Uterus (tissue), 3 donors: ENCODE measurements at regions not wholly inside any gene's neighbourhood (a gene's known extent, or its start where the extent isn't known, plus 50 kb on each side); places are given as distances from the start of the nearest gene placed in this dataset.

Experiments
- DNase-seq, 2 donors: peaks; one replicate each; pipeline ENCODE4 v3.0.0-alpha.2; 2019 to 2020
- H3K27ac ChIP-seq, 2 donors: fragments of 200-600 bp; sonication (generic); 1 replicate in 1 of 2; 2 replicates in 1 of 2; pipeline ENCODE4 v1.5.1; 2016 to 2018
- H3K27me3 ChIP-seq, 2 donors: fragments of 200-600 bp; sonication (generic); one replicate each; pipeline ENCODE4 v1.5.1; 2018 to 2019; ENCODE audit warnings: control low read depth in 1 of 2
- H3K36me3 ChIP-seq, 2 donors: fragments of 200-600 bp; sonication (generic); one replicate each; pipeline ENCODE4 v1.5.1; 2019; ENCODE audit warnings: control low read depth in 1 of 2
- H3K4me1 ChIP-seq, 2 donors: fragments of 200-600 bp; sonication (generic); one replicate each; pipeline ENCODE4 v1.5.1; 2018 to 2019; ENCODE audit warnings: control low read depth in 1 of 2
- H3K4me3 ChIP-seq, 2 donors: fragments of 200-600 bp; sonication (generic); 1 replicate in 1 of 2; 2 replicates in 1 of 2; pipeline ENCODE4 v1.5.1; 2018 to 2019; ENCODE audit warnings: mild to moderate bottlenecking in 1 of 2
- H3K9me3 ChIP-seq, 2 donors: fragments of 200-600 bp; sonication (generic); one replicate each; pipeline ENCODE4 v1.5.1; 2019; ENCODE audit warnings: control low read depth in 1 of 2
- POLR2A ChIP-seq, 2 donors: fragments of 450-650 bp; IDR thresholded peaks; one replicate each; pipeline ENCODE4 v1.6.1; 2016; ENCODE audit warnings: antibody characterized with exemption in 2 of 2, mild to moderate bottlenecking in 1 of 2, moderate library complexity in 1 of 2
- intact Hi-C: fragments of 100-400 bp; cut with DNase I; formaldehyde crosslinking; loops from one replicate; pipeline ENCODE4 v1.15.1; 2023; ENCODE audit warnings: low total_unique reads
- TF ChIP-seq, protein P1 (sequence below), 4 experiments: fragments of 200-600 bp in 2 of 4; fragments of 450-650 bp in 2 of 4; sonication (generic) in 2 of 4; IDR thresholded peaks; one replicate each; pipeline ENCODE4 v1.5.1; 2016 to 2019; ENCODE audit warnings: antibody characterized with exemption in 4 of 4, mild to moderate bottlenecking in 2 of 4, moderate library complexity in 1 of 4
- donor health status: DM: yes; HTN: yes; CAD: no.

DNA sequence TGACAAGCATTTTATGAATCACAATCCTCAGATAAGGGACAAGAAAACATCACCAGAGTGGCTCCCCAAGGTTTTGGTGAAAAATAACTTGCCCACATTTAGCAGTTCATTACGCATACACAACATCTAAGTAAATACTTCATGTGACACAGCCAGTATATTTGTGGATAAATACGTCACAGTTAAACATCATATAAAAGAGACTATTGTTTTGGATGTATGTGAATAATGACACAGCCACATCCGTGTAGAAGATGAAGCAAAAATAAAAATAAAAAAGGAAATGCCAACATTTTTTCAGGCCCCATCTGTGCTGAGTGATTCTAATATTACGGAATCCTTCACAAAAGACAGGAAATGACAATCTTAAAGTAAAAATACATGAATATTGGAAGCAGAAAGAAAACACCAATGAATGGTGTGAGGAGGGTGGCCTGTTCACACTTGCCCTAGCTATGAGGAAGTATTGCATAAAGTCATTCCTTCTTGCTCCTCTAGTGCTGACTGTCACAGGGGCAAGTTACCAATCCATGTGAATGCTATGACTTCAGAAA, 457.1 kb downstream of the KLF12 start:
- no peaks in the 10 kb centered on the region for H3K27me3 ChIP-seq
- intact Hi-C loops: no loop called here
- no peak overlapping the region for H3K27ac ChIP-seq
- no peaks in the 10 kb centered on the region for H3K9me3 ChIP-seq
- no peaks in the 10 kb centered on the region for H3K4me1 ChIP-seq
- no peak overlapping the region for H3K4me3 ChIP-seq
- DNase-seq: no peak
- H3K36me3 ChIP-seq: no peaks in the 10 kb centered on the region
- TF ChIP-seq POLR2A (IDR thresholded peaks at IDR 0.05): no peak
- TF ChIP-seq, protein P1, sequence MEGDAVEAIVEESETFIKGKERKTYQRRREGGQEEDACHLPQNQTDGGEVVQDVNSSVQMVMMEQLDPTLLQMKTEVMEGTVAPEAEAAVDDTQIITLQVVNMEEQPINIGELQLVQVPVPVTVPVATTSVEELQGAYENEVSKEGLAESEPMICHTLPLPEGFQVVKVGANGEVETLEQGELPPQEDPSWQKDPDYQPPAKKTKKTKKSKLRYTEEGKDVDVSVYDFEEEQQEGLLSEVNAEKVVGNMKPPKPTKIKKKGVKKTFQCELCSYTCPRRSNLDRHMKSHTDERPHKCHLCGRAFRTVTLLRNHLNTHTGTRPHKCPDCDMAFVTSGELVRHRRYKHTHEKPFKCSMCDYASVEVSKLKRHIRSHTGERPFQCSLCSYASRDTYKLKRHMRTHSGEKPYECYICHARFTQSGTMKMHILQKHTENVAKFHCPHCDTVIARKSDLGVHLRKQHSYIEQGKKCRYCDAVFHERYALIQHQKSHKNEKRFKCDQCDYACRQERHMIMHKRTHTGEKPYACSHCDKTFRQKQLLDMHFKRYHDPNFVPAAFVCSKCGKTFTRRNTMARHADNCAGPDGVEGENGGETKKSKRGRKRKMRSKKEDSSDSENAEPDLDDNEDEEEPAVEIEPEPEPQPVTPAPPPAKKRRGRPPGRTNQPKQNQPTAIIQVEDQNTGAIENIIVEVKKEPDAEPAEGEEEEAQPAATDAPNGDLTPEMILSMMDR (IDR thresholded peaks at IDR 0.05): no peak

DNA sequence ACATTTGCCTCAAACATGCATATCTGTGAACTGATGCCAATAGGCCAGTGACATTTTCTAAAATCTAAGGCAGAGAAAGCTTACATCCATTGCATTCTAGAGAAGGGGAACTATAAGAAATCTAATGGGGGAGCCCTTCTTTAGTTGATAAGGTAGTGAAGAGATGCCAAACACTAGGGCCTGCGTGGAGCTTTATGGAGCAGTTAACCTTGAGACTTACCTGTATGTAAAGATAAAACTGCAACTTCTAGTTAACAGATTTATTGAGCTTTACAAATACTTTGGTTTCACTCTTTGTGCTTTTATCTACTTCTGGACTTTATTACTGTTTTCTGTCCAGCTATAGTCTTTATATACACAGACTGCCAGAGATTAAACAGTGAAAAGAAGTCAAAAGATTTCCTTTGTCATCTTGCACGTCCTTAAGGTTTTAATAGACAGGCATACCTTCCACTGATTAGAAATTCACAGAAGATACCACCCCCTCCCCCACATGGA, 457.6 kb downstream of the KLF12 start:
- no peak for DNase-seq
- H3K27ac ChIP-seq: no peak overlapping the region
- no peaks in the 10 kb centered on the region for H3K4me1 ChIP-seq
- H3K9me3 ChIP-seq: no peaks in the 10 kb centered on the region
- no peaks in the 10 kb centered on the region for H3K27me3 ChIP-seq
- no peaks in the 10 kb centered on the region for H3K36me3 ChIP-seq
- no peak overlapping the region for H3K4me3 ChIP-seq
- TF ChIP-seq POLR2A (IDR thresholded peaks at IDR 0.05): no peak
- TF ChIP-seq, protein P1 (IDR thresholded peaks at IDR 0.05): no peak
- intact Hi-C loops: no loop called here

DNA sequence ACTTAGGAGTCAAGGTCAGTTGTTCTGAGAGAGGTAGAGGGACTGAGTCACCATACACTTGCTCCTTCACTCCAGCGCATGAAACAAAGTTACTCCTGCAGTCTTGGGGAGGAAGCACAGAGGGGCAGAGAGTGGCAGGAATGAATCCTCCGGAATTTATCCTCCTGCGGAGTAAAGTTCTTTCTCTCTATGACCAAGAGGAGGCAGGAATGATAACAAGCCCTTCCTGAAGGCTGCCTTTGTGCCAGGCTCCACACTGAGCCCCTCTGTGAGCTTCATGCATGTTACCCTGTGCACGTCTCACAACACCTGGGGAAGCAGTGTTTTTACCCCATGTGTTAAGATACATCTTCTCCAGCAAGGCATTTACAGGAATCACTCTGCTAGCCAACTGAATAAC, 458.4 kb downstream of the KLF12 start:
- DNase-seq: no peak
- H3K4me1 ChIP-seq: no peaks in the 10 kb centered on the region
- no peak overlapping the region for H3K4me3 ChIP-seq
- intact Hi-C loops: no loop called here
- no peaks in the 10 kb centered on the region for H3K9me3 ChIP-seq
- TF ChIP-seq POLR2A (IDR thresholded peaks at IDR 0.05): no peak
- TF ChIP-seq, protein P1 (IDR thresholded peaks at IDR 0.05): no peak
- H3K36me3 ChIP-seq: no peaks in the 10 kb centered on the region
- H3K27me3 ChIP-seq: no peaks in the 10 kb centered on the region
- H3K27ac ChIP-seq: no peak overlapping the region

DNA sequence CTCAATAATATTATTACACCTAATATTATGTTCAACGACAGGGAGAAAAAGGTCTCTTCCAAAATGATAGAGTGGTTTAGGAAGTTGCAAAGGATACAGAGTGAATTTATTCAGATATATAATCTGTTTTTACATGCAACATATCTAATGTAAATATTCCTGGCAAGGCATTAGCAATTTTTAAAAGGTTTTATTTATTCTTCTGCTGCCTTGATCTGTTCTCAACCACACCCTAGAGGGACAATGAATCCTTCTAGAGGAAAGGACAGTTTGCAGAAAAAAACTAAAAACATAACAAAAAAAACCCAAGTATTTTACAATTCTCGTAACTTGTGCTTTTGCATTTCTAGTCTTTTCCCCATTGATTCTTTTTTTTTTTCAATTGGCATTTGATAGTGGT, 459.6 kb downstream of the KLF12 start:
- H3K27me3 ChIP-seq: no peaks in the 10 kb centered on the region
- H3K36me3 ChIP-seq: no peaks in the 10 kb centered on the region
- no peak for DNase-seq
- H3K27ac ChIP-seq: no peak overlapping the region
- H3K4me1 ChIP-seq: no peaks in the 10 kb centered on the region
- TF ChIP-seq POLR2A (IDR thresholded peaks at IDR 0.05): no peak
- TF ChIP-seq, protein P1 (IDR thresholded peaks at IDR 0.05): no peak
- no peaks in the 10 kb centered on the region for H3K9me3 ChIP-seq
- intact Hi-C loops: no loop called here
- H3K4me3 ChIP-seq: no peak overlapping the region

DNA sequence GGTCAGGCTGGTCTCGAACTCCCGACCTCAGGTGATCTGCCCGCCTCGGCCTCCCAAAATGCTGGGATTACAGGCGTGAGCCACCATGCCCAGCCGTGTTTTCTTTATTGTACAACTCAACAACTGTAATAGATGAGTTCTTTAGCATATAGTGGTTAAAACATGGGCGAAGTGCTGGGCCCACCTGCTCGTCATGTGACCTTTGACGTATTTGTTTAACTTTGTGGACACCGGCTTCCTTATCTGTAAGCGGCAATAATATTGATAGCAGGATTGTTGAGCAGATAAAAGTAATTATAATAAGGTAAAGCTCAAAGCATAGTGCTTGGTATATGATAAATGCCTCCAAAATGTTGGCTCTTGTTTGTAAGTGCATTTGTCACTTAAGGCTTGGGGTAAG, 460.3 kb downstream of the KLF12 start:
- Histone ChIP-seq H3K27ac (no peak overlapping the region), H3K4me3 (no peak overlapping the region), H3K27me3 (no peaks in the 10 kb centered on the region), H3K9me3 (no peaks in the 10 kb centered on the region), H3K36me3 (no peaks in the 10 kb centered on the region), H3K4me1 (no peaks in the 10 kb centered on the region)
- TF ChIP-seq, protein P1 (IDR thresholded peaks at IDR 0.05): no peak
- TF ChIP-seq POLR2A (IDR thresholded peaks at IDR 0.05): no peak
- DNase-seq: no peak
- intact Hi-C loops: no loop called here
